Choroid plexus epithelial cell (primary cell): ENCODE measurements at regions not wholly inside any gene's neighbourhood (a gene's known extent, or its start where the extent isn't known, plus 50 kb on each side); places are given as distances from the start of the nearest gene placed in this dataset.

Source experiments
- DNase-seq: peaks from one replicate; pipeline ENCODE4 v3.0.0-alpha.2; 2010; ENCODE audit warnings: low read depth
- H3K4me3 ChIP-seq: 2 replicates; pipeline ENCODE4 v1.5.1; 2011; ENCODE audit warnings: low read depth, mild to moderate bottlenecking, control low read depth, low read length, moderate library complexity
- TF ChIP-seq, protein P1 (sequence below): conservative IDR thresholded peaks from 2 replicates; pipeline ENCODE4 v1.5.1; 2011; ENCODE audit warnings: low read depth, mild to moderate bottlenecking, control low read depth, inconsistent platforms, low read length, moderate library complexity

GRCh38 chr15:70602834-70603560 lies 160.4 kb downstream of the UACA start:
- DNase-seq = no peak
- TF ChIP-seq, protein P1, sequence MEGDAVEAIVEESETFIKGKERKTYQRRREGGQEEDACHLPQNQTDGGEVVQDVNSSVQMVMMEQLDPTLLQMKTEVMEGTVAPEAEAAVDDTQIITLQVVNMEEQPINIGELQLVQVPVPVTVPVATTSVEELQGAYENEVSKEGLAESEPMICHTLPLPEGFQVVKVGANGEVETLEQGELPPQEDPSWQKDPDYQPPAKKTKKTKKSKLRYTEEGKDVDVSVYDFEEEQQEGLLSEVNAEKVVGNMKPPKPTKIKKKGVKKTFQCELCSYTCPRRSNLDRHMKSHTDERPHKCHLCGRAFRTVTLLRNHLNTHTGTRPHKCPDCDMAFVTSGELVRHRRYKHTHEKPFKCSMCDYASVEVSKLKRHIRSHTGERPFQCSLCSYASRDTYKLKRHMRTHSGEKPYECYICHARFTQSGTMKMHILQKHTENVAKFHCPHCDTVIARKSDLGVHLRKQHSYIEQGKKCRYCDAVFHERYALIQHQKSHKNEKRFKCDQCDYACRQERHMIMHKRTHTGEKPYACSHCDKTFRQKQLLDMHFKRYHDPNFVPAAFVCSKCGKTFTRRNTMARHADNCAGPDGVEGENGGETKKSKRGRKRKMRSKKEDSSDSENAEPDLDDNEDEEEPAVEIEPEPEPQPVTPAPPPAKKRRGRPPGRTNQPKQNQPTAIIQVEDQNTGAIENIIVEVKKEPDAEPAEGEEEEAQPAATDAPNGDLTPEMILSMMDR = no peak
- H3K4me3 ChIP-seq = no peak overlapping the region

DNA sequence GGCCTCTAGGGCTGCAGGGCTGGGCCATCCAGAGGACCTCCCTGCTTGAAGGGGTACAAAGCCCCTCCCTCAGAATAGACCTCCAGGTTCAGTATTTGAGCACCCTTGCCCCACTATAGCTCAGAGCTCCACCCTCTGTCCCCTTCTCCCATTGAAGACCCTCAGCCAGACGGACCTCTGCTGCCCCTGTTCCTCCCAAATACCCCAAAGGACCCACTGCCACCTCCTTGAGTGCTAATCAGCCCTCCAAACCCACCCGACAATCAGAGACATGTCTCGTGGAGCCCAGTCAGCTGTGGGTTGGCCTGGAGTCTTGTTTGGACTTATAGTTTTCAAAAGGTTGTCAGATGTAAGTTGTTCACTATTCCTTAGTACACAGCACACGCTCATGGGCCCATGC lies 161.1 kb downstream of the UACA start:
- TF ChIP-seq, protein P1 = no peak
- no peak overlapping the region for H3K4me3 ChIP-seq
- no peak for DNase-seq

GRCh38 chr15:70597945-70598344 lies 165.4 kb downstream of the UACA start:
- TF ChIP-seq, protein P1 = no peak
- no peak for DNase-seq
- no peak overlapping the region for H3K4me3 ChIP-seq

DNA sequence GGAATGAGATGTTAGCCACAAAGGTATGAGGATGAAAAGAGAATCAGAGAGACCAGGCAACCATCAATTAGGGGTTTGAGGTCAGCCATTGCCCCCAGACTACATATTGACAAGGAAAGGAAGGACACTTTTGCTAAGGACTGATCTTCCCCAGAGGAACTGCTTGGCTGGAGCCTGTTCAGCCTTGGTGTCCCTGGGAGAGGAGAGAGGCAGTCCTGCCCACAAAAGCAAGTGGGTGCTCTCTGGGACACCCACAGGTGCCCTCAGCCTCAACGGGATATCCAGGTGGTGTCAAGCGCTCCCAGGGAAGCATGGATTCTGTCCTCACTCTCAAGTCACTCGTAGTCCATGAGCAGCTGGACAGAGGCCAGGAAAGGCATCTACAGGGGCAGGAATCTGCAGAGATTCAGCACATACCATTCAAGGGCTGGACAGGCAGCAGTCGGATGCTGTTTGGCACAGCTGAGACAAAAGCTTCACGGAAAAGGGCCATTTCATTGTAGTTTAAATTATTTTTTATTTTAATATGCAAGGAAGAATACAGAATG lies 166.2 kb downstream of the UACA start:
- TF ChIP-seq, protein P1 = no peak
- peak; percentile 56 for DNase-seq
- no peak overlapping the region for H3K4me3 ChIP-seq

DNA sequence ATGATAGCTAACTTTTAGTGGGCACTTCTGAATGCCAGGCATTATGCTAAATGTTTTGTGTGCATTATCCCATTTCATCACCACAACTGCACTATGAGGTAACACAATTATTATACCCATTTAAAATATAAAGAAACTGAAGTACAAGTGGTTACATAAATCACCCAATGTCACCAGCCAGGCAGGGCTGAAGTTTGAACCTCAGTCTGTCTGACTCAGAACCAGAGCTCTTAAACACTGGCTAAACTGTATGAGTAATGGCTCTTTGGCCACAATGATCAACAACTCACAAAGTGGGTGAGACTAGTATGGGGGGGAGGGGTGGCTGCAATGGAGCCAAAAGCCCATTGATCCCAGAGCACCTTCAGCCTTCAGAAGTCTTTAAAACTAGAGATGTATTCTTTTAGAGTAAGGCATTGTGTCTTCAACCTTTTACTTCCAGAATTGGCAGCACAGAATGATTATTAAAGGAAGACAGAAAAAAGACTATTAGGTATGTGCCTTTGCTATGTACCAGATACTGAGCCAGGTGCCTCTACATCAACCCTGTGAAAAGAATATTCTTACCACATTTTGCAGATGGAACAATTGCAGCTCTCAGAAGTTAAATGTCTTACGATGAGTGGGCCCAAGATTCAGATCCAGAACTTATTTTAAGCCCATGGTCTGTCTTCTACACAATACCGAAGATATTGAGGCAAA lies 166.9 kb downstream of the UACA start:
- TF ChIP-seq, protein P1 = no peak
- peak; percentile 82 for DNase-seq
- no peak overlapping the region for H3K4me3 ChIP-seq

DNA sequence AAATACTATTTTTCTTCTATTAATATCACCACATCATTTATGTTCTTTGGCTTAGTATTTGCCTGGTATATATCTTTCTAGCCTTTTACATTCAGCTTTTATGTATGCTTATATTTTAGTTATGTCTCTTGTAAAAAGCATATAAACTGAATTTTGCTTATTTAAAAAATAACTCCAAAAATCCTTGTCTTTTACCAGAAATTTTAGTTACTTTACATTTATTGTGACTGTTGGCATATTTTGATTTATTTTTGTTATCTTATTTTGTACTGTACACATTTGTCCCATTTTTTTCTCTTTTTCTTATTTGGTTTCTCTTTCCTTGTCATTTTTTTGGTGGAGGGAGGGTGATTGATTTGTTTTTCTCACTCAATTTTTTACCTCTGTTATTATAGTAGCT lies 169.6 kb downstream of the UACA start:
- DNase-seq = no peak
- TF ChIP-seq, protein P1 = no peak
- H3K4me3 ChIP-seq = no peak overlapping the region
